ENCODE measurements at regions not wholly inside any gene's neighbourhood (a gene's known extent, or its start where the extent isn't known, plus 50 kb on each side); places are given as distances from the start of the nearest gene placed in this dataset.

DNA sequence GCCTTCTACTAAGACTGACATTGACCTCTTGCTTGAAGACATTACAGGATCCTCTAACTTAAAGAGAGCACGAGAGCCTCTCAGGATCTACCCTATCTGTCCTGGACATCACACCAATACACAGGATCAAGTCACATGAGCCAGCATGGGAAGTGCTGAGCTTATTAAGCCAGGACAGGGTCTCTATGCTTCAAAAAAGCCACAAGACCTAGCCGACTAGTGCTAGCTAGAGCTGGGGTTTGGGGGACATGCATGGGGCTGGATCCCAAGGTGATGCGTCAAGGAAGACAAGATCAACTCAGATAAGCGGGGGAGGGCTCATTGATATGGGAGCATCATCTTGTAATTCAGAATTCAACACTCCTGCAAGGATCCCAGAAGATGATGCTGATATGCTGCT is 167.2 kb upstream of the TAB2 start:
- DNase-seq (ENCODE audit: low read depth): no peak

DNA sequence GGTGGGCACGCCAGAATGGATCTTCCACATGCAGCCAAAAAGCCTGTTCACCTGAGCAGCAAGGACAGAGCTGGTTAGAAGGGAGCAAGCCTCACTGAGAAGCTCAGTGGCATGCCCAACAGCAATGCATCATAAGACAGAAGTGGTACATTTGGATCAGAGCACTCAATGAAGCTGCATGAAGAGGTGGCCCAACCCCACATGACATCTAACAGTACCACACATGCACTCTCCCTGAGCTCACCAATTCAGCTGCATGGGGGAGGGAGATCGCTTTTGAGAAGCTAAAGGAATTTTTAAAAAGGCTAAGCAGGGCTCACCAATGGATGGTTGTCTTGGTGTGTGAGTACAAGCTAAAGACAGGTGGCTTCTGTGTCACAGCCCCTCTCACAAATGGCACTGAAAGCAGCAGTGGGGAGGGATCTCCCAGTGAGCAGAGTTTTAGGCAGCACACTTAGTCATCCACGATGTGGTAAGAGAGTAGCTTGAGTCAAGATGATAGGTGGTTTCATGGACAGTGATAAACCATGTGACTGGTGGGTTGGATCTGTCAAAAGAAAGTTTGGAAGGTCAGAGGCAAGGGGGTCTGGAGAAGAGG is 166.6 kb upstream of the TAB2 start:
- no peak for DNase-seq (ENCODE audit: low read depth)

DNA sequence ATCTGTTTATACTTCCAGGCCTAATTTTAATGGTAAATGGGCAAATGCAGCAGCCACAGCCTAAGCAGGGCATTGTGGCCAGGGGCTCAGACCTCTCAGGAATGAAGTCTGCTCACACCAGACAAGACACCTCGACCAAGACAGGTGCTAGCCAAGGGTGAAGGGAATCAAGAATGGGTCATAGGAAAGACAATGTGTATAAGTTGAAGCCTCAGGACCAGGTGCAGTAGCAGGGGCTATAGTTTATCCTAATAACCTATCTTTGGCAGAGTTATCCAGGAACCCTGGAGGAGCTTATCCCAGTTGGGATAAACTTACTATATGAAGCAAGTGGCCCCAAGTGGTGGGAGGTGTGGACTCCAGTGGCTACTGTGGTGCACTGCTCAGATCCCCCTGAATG is 165.0 kb upstream of the TAB2 start:
- no peak for DNase-seq (ENCODE audit: low read depth)

DNA sequence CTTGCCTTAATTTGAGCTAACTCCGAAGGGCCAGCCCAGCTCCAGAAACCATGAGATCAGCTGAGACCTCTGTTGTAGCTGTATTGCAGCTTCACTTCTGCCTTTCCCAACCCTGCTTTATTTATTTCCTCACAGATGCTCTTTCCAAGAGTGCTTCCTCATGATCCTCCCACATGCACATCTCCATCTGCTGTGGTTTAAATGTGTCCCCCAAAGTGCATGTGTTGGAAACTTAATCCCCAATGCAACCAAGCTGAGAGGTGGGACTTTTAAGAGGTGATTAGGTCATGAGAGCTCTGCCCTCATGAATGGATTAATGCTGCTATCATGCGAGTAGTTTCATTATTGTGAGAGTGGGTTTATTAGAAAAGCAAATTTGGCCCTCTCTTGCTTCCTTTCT is 164.4 kb upstream of the TAB2 start:
- no peak for DNase-seq (ENCODE audit: low read depth)

DNA sequence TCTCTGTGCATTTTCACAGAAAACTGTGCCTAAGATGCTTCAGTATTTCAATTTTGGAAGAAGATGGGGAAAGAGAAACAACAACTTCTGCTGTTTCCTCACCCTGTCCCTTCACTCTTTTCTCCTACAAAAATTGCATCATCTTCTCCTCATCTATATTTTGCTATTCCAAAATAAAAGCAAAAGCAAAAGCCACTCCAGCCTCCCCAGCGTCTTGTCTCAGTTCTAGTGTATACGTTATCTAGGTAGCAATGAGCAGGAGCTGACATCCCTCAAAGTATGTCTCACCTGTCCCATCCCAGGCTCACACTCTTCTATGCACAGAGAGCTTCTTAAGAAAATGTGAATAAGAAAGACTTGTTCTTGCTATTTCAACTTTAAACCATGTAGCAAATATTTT is 163.8 kb upstream of the TAB2 start:
- no peak for DNase-seq (ENCODE audit: low read depth)

DNA sequence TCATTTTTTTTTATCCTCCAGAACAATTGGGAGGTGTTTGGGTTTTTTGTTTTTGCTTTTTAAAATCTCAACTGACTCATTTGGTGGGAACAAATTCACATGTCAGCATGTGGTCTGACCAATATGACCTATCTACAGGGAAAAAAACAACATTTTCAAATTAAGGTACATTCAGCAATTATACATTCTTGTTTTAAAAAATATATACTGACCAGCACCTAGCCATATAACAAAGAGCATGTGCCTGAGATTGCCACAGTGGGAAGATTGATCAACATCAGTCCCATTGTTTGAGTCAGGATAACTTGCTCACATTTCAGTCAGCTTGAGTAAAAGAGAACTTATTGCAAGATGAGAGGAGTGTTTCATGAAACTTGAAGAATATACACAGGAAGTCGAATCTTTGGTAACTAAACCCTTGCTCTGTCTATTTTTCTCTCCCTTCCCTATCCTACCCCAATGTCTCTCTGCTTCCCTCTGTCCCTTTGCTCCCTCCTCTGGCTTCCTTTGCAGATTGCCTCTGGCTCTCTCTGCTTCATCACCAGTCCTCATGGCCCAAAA is 163.2 kb upstream of the TAB2 start:
- DNase-seq (ENCODE audit: low read depth): no peak

DNA sequence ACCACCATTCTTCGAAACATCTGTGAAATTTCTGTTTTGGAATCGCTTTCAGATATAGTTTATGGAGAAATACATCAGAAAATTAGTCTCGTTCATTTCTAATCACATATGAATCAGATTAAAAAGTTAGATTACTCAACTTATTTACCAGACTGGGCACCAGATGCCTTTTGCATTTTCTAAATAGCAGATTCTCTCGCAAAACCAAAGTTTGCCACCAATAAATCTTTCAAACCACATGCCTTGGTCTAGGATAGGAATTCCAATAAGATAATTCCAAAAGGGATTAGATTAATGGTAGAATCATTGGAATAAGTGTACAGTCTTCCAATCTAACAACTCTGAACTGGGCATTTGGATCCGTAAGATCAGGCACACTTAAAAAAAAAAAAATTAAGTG is 160.4 kb upstream of the TAB2 start:
- DNase-seq (ENCODE audit: low read depth): no peak

DNA sequence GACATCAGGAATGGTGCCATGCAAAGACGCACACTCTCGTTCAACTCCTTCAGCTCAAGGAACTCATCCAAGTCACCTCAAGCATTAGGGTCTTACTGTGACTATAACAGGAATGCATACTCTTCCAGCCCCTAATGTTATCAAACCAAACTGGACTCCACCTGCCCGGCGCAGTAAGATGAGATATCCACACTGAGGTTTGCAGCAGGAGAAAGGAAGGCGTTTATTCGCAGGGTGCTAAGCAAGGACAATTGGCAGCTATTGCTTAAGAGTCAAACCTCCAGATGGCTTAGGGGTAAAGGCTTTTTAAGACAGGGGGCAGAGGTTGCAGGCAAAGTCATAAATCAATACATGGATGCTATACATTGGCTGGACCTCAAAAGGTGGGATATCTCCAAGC is 159.4 kb upstream of the TAB2 start:
- DNase-seq (ENCODE audit: low read depth): no peak

DNA sequence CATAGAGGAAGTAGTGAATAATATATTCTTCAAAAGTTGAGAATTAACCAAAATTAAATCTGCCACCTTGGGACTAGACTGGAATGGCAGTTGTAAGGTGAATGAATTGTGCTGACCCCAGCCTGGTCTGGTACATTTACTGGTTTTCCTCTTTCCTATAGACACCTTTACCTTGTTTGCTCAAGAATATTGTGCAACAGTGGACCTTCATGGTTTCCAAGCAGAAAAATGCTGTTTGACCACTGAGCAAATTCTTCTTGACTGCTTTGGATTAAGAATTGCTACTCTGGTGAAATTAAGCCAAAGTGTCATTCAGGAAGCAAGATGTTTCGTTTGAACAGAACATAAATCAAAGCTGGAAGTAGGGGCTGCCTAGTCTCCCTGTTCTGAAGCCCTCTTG is 156.6 kb upstream of the TAB2 start:
- no peak for DNase-seq (ENCODE audit: low read depth)

DNA sequence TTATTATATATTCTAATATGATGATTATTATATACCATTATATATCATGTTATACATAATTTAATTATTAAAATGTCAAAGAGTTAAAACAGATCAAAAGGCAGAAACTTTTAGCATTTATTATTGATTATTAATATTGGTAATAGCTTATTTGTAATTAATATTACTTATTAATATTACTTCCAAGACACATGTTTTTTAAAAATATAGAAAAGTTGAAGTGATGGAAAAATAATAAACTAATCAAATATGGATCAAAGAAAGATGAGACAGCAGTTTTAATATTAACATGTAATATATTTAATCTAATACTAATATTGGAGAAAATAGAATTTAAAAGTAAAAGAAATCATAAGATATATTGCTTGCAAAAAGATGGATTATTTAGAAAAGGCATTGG is 154.6 kb upstream of the TAB2 start:
- DNase-seq (ENCODE audit: low read depth): no peak

DNA sequence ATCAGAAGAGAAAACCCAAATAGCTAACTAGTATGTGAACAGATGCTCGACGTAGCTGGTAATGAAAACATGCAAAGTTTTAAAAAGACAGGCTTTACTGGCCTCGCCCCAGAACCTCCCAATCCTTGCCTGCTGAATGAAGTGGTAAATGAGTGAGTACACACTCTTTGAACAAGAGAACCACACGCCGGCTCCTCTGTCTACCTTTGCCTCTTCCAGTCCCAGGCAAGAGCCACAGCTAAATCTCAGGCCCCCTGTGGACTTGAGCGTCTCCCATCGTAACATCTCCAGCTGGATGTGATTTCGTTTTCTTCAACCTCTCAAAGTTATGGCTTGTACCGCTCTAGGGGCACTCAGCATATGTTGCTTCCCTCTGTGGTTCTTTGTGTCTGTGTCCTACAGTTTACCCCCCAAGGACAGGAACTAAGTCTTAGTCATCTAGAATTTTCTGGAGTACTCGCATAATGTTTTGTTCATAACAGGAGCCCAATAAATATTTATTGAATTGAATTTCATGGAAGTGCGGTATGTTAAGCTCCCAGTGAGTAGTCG is 153.2 kb upstream of the TAB2 start:
- DNase-seq (ENCODE audit: low read depth): no peak

DNA sequence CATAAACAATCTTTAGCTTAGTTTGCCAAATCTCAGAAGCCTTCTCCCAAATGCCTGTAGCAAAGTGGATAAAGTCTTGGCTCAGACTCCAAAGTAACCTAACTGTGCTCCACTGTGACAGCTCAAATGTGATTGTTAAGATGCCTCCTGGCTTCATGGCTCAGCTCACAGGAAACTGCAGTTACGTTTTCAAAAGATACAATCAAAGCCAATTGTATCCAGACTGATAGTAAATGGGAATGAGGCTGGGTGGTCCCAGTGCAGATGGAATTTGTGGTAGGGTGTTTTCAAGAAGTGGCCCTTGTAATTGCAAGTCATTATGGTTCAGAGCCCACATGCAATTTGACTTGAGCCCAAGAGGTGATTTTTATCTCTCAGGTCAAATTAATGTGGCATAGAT is 151.2 kb upstream of the TAB2 start:
- no peak for DNase-seq (ENCODE audit: low read depth)

DNA sequence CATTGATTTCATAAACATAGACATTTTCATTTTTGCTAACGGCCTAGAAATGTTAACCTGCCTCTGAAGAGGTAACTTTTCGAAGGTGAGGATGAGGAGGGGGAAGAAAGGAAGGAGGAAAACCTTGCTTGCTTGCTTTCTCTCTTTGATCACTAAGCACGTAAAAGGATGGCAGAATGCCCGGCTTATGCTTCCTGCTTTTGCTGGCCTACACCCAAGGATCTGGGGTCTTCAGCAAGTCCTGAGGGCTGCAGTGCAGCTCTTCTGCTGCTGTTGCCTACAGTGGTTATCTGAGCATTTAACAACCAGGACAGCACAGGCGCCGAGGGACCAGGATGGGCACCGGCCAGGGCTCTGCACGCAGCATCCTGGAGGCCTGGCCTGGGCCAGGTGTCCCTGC is 150.8 kb upstream of the TAB2 start:
- no peak for DNase-seq (ENCODE audit: low read depth)

DNA sequence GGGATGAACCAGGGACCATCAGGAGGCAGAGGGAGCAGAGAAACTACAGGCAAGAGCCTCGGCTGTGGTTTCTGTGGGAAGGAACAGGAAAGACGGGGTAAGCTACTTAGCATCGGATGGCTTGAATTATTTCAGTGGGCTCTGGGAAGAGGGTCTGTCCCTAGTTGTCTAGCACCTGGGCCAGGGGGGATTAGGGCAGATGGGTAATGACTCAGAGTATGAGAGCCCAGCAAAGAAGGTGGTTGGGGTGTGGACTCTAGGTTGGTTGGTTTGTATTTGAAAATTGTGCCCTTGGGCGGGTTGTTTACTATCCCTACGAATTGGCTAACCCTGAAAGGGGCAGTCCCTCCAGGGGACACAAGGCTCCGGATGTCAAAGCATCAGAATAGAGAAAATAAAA is 148.5 kb upstream of the TAB2 start:
- no peak for DNase-seq (ENCODE audit: low read depth)

DNA sequence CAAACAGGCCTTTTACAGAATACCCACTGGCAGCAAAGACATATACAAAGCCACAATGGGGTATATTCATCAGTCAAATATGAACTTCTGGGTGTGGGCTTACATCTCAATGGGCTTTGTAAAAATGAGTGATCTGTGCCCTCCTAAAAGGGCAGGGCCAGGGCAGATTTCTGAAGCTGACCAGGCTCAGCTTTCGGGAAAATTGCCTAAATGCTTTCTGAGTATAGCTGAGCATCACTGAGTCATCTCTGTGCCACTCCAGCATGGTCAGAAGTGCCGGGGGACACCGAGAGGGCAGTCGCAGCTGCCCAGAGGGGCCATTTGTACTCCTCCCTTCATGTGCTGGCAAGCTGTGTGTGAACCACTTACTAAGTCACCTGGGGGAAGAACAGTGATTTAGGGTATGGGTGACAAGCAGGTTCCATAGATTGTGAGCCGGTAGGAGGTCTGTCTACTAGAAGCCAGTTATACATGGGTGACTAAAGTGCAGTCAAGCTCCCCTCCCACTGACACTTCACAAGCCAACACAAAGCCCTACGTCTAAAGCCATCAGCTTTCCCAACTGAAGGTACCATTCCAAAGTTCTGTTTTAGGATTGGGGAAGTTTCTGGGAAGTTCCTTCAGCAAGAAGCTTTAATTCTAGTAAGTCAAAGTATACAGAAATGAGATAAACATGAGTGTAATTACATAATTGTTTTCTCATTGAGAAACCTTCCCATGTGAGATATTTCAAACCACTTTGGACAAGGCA is 147.6 kb upstream of the TAB2 start:
- DNase-seq (ENCODE audit: low read depth): no peak

DNA sequence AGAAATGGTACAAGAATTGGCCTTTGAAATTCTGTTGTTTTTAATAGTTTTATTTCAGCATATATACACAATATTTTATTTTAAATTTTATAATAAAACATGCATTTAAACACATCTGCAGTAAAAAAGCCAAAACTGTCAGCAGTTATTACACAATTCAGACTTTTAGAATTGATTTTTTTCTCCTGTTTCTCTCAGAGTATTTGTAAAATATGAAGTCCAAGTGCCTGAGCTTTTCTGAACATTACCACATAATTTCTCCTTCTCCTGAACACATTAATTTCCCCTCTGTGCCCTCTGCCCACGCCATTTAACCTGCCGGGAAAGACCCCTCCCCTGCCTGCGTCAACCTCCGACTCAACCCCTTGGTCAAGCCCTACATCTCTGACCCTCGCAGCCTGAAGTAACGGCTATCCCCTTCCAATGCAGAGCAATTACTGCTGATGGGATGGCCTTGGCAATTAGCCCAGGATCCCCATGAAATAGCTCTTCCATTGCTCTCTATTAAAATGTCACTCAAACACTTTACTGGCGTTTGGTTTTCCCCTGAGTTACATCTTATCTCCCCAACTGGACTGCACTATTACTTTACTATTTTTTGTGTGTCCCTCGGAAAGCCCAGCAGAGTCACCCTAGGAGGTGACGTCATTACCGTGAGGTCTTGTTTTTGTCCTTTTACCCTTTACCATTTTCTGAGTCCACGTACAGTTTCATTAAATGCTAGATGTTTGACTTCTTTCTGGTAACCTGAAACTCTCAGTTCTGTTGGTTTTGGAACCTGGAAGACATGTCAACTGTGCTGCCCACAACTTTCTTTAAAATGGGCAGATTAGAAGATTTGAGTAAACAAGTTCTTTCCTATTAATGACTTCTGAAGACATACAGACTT is 146.7 kb upstream of the TAB2 start:
- DNase-seq (ENCODE audit: low read depth): no peak

DNA sequence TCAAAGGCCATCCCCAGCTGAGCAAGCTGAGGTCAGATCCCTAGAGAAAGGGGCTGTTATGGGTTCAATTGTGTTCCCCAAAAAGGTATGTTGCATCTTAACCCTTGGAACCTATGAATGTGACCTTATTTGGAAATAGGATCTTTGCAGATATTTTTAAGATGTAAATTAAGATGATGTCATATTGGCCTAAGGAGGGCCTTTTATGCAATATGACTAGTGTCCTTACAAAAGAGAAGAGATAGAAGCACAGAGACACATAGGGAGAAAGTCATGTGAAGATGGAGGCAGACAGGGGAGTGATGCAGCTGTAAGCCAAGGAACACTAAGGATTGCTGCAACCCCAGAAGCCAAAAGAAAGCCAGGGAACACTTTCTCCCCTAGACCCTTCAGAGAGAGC is 144.3 kb upstream of the TAB2 start:
- DNase-seq (ENCODE audit: low read depth): no peak

DNA sequence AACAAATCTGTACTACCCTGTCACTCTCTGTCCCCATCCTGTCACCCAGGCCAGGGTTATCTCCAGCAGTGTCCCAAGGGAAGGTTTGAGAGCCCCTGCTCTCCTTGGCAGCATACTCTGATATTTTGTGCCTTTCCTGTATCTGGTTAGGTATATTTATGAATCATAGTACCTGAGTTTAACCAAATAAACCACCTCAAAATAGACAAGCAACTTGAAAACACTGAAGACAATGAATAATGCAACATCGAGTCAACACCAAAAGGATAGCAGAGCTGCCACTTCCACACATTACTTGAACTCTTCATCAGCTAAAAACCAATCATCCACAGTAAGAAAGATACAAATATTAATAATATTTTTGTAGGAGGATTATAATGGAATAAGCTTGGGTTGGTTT is 142.6 kb upstream of the TAB2 start:
- no peak for DNase-seq (ENCODE audit: low read depth)

DNA sequence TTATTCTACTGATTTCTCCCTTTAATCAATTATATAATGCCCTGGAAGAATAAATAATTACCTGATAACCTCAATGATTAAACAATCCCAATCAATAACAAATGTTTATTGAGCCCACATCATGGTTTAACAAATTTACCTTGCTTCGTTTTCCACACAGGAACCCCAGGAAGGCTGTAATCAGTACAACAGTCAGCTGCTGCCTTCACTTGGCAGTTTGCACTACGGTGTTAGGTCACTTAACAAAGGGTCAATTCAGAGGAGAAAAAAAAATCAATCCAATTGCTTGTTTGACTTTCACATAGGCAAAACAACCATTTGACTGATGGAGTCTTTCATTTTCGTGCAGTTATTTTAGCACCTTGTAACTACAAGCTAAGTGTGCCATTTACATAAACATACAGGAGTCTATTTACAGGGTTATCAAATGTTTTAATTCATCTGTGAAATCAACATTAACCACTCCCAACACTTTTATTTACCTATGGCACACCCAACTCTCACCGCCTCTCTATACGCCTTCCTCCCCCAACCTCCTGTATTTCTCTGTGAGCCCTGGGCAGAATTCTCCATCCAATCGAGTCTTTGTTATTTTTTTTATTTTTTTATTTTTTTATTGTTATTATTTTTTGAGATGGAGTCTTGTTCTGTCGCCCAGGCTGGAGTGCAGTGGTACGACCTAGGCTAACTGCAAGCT is 140.4 kb upstream of the TAB2 start:
- DNase-seq (ENCODE audit: low read depth): no peak

DNA sequence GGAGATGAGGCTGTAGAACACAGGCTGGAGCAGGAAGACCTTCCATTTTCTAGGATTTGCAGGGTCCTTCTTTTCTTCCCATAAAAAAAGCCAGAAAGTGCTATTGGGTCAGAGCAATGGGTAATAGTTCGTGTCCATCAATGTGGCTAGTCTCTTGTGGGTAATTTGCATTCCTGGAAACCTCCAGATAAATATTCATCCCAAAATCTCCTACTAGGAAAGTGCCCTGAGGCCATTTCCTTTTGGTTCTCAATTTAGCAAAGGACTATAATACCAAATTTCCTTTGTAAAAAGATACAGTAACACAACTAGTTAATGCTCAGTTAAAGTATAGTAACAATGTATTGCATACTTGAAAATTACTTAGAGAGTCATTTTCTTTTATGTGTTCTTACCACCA is 138.1 kb upstream of the TAB2 start:
- no peak for DNase-seq (ENCODE audit: low read depth)

DNA sequence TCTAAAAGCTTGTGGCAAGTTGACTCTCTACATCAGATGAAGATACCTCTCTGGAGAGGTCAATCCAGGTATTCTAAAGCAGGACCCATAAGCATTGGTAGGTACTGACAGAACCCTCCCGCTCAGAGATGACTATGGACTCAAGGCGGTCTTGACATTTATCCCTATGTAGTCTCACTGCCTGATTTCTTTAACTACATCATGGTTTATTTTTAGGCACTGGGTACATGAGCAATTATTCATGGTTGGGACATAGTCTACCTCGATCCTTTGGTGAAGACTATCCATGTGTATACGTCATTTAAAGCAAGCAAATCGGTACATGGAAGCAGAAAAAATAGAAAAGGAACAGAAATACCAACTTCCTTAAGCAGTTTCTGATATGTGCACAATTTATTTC is 136.2 kb upstream of the TAB2 start:
- DNase-seq (ENCODE audit: low read depth): no peak

DNA sequence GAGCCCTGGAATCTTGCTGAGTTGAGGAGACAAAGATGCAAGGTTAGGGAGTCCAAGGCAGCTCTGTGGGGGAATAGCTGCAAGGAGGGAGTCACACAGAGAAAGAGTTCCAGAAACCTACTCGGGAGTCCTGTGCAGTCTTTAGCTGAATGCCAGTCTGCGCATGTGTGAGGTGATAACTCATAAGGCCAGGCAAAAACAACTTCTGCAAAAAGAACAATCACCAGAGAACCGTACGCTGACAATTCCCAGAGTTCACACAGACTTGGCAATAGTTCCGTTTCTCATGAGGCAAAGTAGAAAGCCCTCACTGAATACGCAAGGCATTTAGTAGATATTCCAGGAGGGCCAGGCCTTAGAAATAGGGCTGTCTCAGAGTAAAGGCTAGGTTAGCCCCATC is 135.2 kb upstream of the TAB2 start:
- DNase-seq (ENCODE audit: low read depth): no peak

Data from GM04503 (cell line).